DMS114 treated with DMSO at 0.1 percent for 48 hours (cell line): ENCODE measurements at regions not wholly inside any gene's neighbourhood (a gene's known extent, or its start where the extent isn't known, plus 50 kb on each side); places are given as distances from the start of the nearest gene placed in this dataset.
"Not testable (repeated sequence)": the region's sequence is repeated elsewhere in the genome, so short reads cannot be mapped to it uniquely, and the experiment has no call there.

ENCODE experiments used
- DNase-seq: peaks from one replicate; lab custom pipeline; 2025; ENCODE audit not compliant: unreplicated experiment; lab: John Stamatoyannopoulos, UW

DNA sequence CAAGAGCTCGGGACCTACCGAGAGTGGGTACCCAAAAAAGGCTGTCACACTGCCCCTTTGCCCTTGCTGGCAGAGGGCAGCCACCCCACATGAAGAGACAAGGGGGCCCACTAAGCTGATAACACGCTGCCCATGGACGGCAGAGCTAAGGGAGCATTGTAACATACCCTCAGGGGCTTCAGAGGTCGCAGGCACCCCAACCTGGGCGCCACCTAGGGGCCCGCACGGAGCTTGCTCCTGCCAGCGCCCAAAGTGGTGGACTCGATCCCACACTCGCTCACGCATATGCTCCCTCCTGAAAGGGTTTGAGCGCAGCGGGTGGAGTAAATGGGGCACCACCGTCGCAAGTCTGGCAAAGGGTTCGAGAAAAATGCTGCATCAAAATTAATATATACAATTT, 975.4 kb downstream of the ZPLD1 start:
- DNase-seq = no peak

DNA sequence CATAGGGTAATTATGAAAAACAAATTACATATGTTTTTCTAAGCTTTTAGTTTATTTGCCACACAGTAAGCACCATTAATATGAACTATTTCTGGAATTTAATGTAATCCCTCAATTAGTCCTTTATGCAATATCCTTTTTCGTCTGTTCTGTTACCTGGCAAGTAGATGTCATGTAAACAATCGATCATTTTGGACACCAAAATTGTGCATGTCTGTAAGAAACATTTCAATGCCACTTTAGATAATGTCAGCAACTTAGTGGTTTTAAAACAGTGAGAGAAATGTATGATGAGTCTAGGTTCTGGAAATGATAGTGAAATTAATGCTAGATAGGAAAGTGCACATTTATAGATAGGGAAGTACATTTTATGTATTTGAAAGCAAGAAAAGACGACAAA, 986.6 kb downstream of the ZPLD1 start:
- no peak for DNase-seq

DNA sequence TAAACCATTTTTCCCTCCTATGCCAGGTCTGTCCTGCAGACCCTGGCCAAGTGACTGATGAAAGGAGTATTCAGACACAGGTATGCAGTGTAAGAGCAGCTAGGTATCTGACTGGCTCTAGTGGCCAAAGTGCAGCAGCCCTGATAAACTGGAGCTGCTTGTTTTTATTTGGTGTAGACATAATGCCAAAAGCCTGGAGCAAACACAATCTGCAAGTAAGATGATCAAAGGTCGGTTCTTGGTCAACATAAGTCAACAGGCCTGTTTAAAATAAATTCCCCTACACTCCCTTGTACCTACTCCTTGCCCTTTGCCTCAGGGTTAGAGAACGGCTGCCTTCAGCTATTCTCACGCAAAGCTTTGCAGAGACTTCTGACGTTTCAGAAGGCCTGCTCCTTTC, 1003.1 kb downstream of the ZPLD1 start:
- no peak for DNase-seq

DNA sequence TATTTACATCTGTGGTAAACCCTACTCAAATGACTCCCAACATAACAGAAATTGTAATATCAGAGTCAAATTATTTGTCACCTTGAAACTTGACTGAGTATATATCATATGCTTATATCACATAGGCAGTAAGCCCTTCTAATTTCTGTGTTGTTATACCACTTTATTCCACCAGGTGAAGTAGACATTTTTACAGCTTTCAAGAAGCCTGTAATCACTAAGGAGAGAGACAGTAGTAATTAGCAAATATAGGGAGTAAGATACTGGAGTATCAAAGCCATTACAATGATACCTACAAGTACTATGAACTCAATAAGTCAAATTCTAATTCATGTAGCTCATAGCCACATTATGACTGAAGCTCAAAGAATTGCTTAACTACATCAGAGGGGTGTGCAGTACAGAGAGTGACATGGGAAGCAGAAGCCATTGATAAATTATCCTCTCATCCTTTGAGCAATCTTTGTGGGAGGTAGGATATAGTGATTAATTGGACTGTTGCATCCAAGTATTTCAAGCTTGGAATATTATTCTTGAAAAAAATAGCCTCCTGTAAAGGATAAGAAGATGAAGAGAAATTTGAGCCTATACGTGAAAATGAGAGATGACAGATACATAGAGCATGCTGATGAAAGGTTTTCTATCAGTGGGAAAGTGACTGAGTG, 1005.9 kb downstream of the ZPLD1 start:
- no peak for DNase-seq

DNA sequence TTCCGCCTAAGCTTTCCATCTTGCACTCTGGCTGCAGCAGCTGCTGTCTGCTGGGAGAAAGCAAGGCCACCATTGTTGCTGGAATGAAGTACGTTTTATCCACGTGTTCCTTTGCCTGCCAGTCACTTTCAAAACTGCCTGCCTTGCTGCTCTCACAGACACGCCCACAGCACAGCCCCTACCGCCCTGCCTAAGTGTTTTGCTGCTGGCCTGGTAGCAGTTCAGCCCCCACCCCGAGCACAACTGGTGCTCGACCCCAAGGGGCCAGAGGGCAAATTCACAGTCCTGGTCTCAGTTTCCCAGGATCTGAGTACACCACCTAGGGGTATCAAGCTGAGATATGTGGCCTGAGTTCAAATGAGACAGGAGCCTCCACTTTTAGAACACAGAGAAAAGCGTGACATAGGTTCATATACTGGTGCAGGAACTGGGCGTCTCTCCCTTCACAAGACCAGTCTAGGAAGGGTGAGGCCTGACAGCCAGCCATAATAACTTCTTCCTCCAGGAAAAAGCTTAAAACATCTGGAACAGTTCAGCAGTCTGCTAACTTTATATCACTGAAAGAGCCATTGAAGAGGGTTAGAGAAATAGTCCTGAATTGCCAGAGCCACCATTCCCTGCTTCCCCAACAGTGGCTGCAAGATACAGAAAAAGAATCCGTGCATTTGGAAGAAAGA, 1012.3 kb downstream of the ZPLD1 start:
- no peak for DNase-seq

DNA sequence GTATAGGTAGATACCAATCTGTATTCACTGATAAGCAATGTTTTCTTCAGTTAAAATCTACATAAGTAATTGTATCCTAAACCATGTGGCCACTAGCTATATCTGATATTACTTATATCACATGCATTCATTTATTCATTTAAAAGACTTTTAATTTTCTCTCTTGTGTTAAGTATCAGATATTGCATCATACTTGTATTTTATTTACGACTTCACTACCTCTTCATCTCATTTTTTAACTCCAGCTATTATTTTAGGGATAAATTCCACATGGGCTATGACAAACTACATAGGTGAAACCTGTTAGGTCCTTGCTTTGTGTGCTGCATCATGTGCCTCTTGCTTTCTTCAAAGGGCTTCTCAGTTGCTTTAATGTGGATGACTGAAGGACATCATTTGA, 1018.3 kb downstream of the ZPLD1 start:
- no peak for DNase-seq

DNA sequence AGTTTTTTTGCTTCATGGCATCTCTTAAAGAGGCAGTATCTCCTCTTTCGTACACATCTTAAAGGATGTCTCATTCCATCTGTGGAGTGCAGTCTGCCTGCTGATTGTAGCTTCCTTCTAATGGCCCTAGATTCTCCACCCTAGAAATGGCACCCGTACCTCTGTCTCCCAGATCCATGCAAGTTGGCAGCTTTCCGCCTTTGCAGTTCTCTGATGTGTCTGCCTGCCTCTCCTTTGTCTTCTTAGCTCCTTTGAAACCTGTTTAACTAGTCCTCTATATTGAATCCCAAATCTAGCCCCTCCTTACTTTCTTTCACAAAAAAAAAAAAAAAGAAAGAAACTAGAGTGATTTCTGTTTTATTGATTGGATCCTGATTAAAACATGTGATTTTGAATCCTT, 1025.0 kb downstream of the ZPLD1 start:
- DNase-seq = no peak

DNA sequence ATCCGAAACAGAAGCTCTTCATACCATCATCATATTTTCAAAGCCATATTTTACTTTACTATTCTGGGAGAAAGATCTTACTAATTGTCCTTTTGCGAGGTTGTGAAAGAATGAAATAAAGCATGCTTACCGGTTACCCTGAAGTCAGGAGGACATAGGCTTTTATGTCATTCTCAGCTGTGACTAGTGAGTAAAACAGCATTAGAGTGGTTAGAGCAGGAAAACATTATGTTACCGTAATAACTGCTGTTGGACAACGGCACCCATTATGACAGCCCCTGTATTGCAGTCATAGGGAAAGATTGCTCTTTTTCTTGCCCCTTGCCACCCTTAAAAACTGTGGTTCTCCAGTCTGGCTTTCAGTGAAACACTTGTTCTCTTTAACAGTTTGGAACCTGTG, 1035.7 kb downstream of the ZPLD1 start:
- DNase-seq = no peak

DNA sequence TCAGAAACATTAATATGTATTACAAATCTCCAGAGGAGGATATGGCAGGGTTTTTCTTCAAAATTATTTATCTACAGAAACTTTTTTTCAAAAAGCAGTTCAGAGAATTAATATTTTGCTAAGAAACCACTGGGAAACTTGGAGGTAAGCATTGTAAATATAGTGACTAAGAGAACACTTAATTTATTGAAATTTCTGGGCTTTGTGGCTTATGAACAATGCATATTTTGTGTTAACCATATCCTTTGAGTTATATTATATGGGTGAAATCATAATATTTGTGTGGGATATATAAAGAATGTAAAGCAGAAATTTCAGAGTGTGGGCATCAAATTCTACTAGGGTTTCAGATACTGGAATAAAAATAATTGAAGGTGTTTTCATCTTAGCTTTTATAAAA, 1059.2 kb downstream of the ZPLD1 start:
- no peak for DNase-seq

DNA sequence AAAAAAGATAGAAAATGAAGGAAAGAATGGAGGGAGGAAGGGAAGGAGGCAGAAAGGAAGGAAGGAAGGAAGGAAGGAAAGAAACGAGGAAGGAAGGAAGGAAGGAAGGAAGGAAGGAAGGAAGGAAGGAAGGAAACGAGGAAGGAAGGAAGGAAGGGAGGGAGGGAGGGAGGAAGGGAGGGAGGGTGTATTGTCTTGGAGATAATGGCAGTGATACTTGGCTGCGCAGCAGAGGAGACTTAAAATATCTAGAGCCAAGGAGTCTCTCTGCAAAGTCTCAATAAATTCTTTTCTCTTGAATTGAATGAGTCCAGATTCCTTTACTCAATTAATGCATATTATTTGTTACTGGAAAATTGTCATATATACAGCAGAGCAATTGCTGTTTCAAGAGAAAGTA, 1059.7 kb downstream of the ZPLD1 start:
- no peak for DNase-seq

DNA sequence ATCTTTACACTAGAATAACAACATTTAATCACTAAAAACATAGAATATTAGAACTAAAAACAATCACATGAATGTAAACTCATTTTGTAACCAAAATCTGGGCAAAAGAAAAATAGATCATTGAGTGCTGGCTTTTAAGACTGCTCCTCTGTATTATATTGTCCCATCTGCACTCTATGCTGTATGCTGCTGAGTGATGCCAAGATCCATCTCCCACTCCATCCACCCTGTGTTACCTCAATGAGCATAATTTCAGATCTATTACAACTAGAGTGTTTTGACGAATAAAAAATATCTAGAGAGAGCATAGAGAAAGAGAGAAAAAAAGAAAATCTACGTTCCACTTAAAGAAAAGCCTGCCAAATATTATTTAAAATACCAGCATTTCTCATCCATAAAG, 1060.4 kb downstream of the ZPLD1 start:
- DNase-seq = no peak

DNA sequence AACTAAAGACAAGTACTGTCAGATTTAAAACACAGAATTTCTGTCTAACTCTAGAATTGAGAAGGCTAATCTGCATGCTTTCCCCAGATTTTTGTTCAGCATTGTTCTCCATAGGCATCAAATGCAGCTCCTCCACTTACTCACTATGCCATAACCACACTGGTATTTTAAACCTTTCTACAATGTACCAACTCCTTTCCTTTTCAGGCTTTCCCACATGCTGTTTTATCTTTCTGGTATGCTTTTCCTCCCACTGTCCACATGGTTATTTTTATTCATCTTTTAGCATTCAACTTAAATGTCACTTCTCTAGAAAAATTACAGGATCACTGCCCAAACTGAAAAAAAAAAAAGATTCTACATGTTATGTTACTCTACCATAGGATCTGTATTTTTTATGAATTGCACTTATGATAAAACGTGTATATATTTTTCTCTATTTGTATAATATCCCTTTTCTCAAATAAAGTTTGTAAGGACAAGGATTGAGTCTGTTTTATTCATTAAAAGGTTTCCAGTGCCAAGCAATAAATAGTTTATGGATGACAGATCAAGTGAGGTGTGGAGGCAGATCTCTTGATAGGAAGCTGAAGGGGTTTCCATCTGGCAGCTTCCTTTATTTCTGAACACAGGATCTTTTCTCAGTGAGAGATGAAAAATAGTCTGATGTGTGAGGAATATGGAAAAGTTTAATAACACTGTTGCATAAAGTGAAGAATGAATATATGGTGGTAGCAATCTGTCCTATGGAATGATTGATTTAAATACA, 1064.5 kb downstream of the ZPLD1 start:
- DNase-seq = no peak

DNA sequence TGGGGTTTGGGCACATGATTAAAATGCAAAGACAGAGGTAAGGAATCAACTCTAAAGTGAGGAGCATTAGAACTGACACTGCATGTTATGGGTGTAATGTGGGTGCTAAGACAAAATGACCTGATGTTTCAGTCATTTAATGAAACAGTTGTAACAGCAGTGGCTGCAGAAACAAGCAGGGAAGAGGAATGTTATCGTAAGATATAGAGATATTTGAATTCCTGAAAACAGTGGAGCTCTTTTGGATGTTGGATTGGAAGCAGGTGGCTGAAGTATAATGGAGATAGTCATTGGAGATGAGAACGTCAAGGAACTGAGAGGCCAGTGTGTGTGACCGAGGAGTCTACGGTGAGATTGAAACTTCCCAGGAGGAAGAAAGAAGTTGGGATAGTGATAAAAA, 1065.2 kb downstream of the ZPLD1 start:
- DNase-seq = no peak

DNA sequence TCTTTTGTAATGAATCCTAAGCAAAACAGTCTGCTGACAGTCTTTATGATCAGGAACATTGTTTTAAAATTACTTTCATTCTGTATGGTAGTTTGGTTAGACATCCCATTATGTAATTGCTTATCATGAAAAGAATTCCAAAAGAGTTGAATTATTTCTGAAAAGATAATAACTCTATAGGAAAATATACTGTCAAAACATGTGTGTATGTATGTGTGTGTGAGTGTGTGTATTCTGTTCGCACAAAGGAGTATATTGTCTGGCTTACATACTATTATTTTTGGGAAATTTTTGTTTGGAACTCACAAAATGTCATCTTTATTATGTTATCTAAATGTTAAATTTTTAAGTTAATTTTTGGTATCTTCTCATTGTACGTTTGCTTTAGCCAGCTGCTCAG, 1075.9 kb downstream of the ZPLD1 start:
- DNase-seq = no peak

DNA sequence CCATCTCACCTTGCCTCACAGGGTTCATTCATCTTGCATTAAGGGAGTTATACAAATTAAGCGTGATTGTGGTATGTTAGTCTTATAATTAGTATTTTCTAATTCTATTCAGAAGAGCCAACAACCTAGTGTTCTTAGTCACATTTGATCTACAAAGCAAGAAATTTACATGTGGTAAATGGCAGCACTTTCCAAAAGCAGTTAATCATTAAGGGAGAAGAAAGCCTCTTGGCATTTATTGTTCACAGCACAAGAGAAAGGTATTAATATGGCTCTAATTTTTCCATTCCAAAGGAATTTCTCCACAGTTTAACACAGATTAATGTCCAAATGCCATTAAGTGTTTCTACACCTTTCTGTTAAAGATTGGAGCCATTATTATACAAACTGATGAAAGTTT, 1077.1 kb downstream of the ZPLD1 start:
- no peak for DNase-seq

DNA sequence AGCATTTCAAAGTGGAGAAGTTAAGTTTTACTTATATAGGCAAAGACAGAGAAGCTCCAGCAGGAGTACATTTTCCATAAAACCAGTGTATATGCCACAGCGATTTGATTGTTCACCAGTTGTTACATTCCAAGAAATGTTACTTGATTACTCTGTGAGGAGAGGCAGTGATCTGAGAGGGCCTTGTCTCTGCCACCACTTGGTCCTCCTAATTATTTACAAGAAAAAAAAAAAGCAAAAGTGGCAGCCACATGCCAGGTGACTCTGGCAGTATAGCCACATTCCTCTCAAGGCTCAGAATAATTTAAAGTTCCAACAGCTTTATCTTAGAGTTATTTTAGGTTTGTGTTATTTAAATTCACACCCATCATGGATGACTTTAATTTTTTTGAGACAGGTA, 1077.8 kb downstream of the ZPLD1 start:
- DNase-seq = no peak

DNA sequence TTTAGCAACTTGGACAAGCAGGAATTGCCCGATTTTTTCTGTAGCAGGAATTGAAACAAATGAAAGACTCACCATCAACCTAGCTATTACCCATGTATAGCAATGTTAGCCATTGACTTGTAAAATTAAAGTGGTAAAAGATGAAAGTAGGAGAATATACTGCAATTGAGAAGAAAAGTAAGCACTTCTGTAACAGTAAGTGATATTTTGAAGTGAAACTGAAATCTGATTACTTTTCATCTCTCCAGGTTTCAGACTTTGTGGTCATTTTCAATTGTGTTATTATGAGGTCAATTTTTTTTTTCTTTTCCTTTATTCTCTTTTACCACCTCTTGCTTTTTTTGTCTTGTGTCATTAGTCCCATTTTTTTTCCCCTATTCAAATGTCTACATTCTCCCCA, 1078.2 kb downstream of the ZPLD1 start:
- no peak for DNase-seq

DNA sequence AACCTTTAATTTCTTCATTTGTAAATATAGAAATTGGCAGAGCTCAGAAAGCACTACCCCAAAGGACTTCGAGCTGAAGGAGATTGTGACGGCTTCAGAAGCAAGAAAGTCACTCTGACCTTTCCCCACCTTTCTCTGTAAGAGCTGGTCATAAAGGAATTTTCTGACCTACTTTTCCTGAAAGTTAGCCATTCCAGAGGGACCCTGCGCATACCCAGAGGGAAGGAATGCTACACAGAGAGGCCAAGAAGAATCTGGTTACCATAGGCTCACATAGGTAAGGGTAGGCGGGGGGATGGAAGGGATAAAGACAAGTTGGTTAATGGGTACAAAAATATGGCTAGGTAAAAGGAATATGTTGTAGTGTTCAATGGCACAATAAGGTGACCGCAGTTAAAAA, 1080.3 kb downstream of the ZPLD1 start:
- DNase-seq = no peak

DNA sequence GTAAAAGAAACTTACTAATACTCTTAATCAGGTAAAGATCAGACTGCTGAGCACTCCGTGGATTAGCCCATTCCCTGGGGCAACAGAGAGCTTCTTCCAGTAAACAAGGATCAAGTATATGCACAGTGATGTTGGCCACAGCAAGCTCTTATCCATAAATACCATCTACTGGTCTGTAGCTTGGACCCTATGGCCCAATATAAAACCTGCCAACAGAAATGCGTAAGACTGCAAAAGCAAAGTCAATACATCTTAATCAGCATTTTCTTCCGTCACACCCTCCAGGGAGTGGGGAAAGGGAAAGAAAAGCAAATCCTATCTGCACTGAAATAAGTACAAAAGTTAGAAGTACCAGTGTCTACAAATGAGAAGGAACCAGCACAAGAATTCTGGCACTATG, 1082.1 kb downstream of the ZPLD1 start:
- no peak for DNase-seq

DNA sequence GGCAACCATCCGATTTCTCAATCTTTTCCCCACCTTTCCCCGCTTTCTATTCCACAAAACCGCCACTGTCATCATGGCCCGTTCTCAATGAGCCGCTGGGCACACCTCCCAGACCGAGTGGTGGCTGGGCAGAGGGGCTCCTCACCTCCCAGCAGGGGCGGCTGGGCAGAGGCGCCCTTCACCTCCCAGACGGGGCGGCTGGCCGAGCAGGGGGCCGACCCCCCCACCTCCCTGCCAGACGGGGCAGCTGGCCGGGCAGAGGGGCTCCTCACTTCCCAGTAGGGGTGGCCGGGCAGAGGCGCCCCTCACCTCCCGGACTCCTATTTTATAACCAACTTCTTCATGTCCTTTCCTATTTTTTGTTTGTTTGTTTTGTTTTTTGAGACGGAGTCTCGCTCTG, 1096.5 kb downstream of the ZPLD1 start:
- DNase-seq = not testable (repeated sequence)

DNA sequence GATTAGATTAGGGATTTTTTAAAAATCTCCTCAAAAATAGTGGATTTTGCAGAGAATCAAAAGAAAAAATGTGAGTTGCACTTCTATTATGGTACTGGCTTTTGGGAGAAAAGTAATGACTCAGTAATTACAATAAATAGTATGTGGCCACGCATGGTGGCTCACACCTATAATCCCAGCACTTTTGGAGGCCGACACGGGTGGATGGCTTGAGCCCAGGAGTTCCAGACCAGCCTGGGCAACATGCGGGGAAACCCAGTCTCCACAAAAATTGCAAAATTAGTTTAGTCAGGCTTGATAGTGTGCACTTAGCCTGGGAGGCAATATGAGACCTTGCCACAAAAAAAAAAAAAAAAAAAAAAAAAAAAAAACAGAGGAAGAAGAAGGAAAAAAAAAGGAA, 1098.2 kb downstream of the ZPLD1 start:
- no peak for DNase-seq

DNA sequence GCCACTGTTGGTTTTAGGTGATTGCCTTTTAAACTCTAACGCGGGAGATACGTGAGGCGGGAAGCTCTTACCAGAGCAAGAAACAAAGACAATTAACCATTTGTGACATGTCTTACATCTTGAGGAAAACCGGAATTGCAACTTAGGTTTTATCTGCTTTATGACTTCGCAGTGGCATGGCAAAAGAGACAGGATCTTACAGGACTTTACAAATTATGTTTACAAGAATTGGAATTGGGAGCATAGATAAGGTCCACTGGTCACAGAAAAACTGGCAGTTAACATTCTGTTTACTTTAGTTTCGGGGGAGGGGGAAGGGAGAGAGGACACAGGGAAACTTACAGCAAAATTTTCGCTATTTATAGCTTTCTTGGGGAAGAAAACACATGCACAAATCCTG, 1119.6 kb downstream of the ZPLD1 start:
- DNase-seq = no peak
